ENCODE measurements at regions not wholly inside any gene's neighbourhood (a gene's known extent, or its start where the extent isn't known, plus 50 kb on each side); places are given as distances from the start of the nearest gene placed in this dataset.

- no peak for DNase-seq
These were observed 1829.0 kb upstream of the PCDH7 start for GRCh38 chr4:28890949-28891775.

GRCh38 chr4:28913466-28913865 is 1806.7 kb upstream of the PCDH7 start:
- no peak for DNase-seq

GRCh38 chr4:28916585-28916984 is 1803.6 kb upstream of the PCDH7 start:
- DNase-seq, result no peak

DNA sequence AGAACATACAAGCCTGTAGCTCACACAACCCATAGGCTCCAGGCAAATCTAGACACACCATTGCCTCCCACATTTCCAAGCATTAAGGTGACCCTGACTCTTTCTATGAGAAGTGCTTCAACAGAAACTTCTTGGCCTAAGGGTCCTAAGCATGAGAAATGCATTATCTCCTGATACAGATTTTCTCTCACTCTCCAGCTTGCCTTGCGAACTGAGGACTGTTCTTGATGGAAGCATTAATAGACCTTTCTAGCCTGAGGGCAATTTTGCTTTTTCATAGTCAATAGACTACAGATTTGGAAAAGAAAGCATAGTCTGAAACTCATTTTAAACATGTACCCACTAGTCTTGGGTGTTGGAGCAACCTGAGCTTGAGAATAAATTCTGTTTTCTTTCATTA is 1801.3 kb upstream of the PCDH7 start:
- no peak for DNase-seq

DNA sequence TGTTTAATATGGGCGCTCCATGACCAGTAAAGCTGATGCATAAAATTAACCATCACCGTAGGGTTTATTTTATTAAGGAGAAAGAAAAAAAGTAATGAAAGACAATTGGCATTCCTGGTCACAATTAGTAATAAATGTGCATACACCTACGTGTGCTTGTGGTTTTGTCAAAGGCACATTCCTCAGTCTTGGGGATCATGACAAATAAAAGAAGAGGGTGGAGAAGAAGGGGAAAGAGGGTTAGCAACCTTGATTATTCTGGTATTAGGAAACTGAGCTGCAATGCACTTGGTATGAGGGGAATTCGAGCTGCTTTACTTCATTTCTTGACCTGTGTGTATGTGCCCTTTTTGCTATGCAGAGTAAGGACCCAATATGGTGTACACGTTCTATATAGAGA is 1798.3 kb upstream of the PCDH7 start:
- no peak for DNase-seq

- no peak for DNase-seq
These were observed 1794.0 kb upstream of the PCDH7 start for GRCh38 chr4:28926156-28926555.

DNA sequence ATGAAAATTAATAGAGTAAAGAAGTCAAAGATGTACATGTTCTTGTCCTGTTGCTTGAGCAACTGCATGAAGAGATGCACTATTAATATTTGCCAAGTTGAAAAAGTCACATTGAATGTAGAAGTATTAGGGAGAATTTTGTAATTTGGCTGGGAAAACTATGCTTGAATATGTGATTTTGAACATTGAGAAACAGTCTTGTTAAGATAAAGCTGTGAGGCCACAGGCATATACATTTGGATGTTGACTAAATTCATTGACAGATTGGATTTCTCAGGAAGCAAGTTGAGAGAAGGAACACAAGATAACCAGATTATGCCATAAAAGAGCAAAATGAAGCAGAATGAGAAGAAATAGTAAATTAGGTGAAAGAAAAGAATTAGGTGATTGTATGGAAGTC is 1777.5 kb upstream of the PCDH7 start:
- DNase-seq, result no peak

DNA sequence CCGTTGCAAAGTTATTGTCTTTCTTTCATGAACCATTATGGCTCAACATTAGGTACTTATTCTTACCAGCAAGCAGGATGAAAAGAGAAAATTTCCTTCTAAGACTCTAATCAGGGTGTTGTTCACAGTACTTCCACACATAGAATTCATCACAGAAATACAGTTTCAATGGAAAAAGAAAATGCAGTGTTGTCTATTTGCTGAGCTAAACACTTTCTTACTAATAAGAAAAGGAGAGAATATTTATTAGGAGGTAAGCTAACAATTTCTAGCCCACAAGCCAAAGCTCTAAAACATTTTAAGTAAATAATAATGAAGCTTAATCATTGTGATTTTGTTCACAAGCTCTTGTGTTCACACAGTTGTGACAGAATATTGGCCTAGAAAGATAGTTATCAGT is 1772.8 kb upstream of the PCDH7 start:
- no peak for DNase-seq

DNA sequence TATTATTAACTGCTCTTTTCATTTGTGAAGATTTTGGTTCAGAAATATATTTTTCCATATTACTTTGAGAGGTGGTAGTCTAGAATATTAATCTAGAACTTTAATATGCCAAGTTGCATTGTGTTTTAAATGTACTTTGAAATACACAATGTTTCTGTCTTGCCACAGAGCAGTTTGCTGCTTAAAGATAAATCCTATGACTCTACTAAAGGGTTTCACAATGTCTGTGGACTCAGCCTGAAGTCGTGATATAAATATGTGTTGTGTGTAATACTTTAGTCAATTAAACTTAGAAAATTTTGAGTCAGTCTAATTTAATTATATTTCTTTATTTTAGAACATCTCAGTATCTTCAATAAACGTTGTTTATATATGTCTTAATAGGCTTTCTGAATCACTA is 1771.7 kb upstream of the PCDH7 start:
- DNase-seq, result no peak

- DNase-seq, result no peak
These were observed 1753.2 kb upstream of the PCDH7 start for GRCh38 chr4:28966982-28967381.

DNA sequence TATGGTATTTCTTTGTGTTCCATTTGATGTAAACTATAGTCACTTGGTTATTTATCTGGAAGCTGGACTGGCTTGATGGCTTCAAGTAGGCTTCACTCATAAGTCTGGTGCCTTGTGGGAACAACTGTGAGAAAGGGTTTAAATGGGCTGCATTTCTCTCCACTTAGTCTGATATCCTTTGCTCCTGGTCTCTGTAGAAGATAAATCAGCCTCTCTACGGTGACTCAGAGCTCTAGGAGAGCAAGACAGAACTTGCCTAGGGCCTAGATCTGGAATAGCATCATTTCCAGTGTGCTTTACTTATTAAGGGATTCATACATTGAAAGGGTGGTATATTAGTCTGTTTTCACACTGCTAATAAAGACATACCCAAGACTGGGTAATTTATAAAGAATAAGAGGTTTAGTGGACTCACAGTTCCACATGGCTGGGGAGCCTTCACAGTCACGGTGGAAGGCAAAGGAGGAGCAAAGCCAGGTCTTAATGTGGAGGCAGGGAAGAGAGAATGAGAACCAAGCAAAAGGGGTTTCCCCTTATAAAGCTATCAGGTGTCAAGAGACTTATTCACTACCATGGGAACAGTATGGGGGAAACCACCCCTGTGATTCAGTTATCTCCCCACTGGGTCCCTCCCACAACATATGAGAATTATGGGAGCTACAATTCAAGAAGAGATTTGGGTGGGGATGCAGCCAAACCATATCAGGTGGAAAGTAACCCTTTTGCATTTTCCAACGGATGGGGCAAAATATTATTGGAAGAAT is 1746.4 kb upstream of the PCDH7 start:
- DNase-seq, result no peak

GRCh38 chr4:28976369-28976768 is 1743.8 kb upstream of the PCDH7 start:
- DNase-seq, result no peak

DNA sequence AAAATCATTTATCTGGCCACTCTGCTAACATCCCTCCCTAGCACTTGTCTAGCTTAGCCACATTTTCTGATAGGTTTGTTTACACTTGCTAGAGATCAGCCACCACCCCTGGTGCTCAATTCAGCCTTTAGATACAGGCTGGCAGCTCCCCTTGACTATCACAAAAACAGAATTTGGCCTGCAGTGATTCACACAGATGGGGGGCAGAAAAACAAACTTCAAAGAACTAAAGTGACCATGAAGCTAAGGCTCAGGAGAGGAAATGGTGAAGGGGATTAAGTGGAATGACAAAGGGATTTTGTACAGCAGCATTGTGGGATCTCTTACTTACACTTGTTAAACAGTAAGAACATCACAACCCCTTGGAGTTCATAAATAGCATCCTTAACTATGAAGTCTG is 1718.0 kb upstream of the PCDH7 start:
- DNase-seq, result no peak

DNA sequence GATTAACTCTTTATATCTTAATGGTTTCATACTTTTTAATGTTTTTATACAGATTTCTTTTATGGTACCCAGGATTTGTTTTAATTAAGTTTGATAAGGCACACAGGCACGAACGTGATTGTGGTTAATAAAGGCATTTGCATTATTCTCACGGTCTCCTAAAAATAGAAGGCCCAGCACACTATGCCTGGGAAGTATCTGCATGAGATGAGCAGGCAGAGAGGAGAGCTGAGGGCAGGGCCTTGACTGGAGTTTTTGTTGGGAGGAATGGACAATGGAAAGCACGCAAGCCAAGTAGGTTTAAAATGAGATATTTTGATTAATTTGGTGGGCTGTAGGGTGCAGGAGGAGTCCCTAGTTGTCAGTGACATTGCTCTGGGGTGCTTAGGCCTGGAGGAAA is 1714.3 kb upstream of the PCDH7 start:
- no peak for DNase-seq

DNA sequence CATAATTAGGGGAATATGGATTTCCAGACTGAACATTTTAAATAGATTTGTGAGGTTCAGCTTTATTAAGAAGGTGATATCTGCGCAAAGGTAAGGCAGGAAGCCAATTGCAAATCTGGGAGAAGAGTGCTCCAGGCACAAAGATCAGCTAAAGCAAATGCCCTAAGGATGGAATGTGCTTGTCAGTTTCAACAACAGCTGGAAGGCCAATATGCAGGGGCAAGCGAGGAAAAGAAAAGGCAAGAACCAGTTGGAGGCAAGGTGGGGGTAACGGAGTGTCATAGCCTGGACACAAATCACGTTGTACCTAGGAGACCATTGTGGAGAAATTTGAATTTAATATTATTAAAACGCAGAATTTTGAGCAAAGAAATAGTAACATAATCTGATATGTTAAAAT is 1710.3 kb upstream of the PCDH7 start:
- DNase-seq, result no peak

- DNase-seq, result no peak
These were observed 1706.8 kb upstream of the PCDH7 start for GRCh38 chr4:29013341-29013740.

GRCh38 chr4:29014555-29014954 is 1705.6 kb upstream of the PCDH7 start:
- DNase-seq, result no peak

DNA sequence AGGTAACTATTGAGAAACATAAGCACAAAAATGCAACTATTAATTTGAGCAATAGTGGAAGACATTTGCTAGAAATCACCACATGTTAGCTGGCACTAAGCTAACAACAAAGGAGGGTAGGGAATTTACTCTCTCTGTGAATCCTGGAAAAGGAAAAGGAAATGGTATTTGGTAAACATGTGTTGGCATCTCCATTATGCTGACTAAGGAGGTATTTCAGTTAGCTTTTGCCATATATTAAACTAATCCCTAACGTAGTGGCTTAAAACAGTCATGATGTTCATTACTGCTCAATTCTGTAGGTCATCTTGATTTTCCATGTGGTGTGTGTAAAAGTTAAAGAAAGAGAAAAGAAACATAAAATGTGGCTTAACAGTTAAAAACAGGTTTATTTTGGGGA is 1686.5 kb upstream of the PCDH7 start:
- DNase-seq, result no peak

- DNase-seq, result no peak
These were observed 1682.7 kb upstream of the PCDH7 start for GRCh38 chr4:29037501-29037900.

GRCh38 chr4:29043411-29043810 is 1676.8 kb upstream of the PCDH7 start:
- no peak for DNase-seq

GRCh38 chr4:29046186-29046585 is 1674.0 kb upstream of the PCDH7 start:
- DNase-seq, result no peak

GRCh38 chr4:29046781-29047180 is 1673.4 kb upstream of the PCDH7 start:
- DNase-seq, result no peak

DNA sequence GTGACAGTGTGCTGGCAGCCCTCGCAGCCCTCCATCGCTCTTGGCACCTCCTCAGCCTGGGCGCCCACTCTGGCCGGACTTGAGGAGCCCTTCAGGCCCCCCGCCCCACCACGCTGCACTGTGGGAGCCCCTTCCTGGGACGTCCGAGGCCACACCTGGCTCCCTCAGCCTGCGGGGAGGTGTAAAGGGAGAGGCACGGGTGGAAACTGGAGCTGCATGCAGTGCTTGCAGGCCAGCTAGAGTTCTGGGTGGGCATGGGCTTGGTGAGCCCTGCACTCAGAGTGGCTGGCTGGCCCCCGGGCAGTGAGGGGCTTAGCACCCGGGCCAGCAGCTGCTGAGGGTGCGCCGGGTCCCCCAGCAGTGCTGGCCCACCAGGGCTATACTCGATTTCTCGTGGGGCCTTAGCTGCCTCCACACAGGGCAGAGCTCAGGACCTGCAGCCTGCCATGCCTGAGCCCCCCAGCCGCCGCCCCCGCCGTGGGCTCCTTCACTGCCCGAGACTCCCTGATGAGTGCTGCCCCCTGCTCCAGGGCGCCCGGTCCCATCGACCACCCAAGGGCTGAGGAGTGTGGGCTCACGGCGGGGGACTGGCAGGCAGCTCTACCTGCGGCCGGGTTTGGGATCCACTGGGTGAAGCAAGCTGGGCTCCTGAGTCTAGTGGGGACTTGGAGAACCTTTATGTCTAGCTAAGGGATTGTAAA is 1672.7 kb upstream of the PCDH7 start:
- no peak for DNase-seq
